HEK293T (cell line): ENCODE measurements at regions not wholly inside any gene's neighbourhood (a gene's known extent, or its start where the extent isn't known, plus 50 kb on each side); places are given as distances from the start of the nearest gene placed in this dataset.

Source experiments
- ARNT ChIP-seq: fragments of 450-650 bp; IDR thresholded peaks from 2 replicates; pipeline ENCODE4 v1.6.1; 2017; ENCODE audit warnings: mild to moderate bottlenecking
- BHLHE40 ChIP-seq: fragments of 450-650 bp; IDR thresholded peaks from 2 replicates; pipeline ENCODE4 v1.6.1; 2016; ENCODE audit warnings: mild to moderate bottlenecking, moderate library complexity, borderline replicate concordance
- ELF4 ChIP-seq: fragments of 450-650 bp; IDR thresholded peaks from 2 replicates; pipeline ENCODE4 v1.6.1; 2017; ENCODE audit warnings: antibody characterized with exemption
- FOXA1 ChIP-seq: fragments of 450-650 bp; IDR thresholded peaks from 2 replicates; pipeline ENCODE4 v1.6.1; 2016; ENCODE audit warnings: mild to moderate bottlenecking
- FOXK2 ChIP-seq: fragments of 450-650 bp; IDR thresholded peaks from 2 replicates; pipeline ENCODE4 v1.6.1; 2016; ENCODE audit warnings: mild to moderate bottlenecking
- FOXM1 ChIP-seq: fragments of 450-650 bp; IDR thresholded peaks from 2 replicates; pipeline ENCODE4 v1.6.1; 2017; ENCODE audit warnings: mild to moderate bottlenecking, borderline replicate concordance
- HDGF ChIP-seq: fragments of 450-650 bp; IDR thresholded peaks from 2 replicates; pipeline ENCODE4 v1.6.1; 2017; ENCODE audit warnings: antibody characterized with exemption, borderline replicate concordance
- L3MBTL2 ChIP-seq: fragments of 450-650 bp; conservative IDR thresholded peaks from 2 replicates; pipeline ENCODE4 v1.6.1; 2016; ENCODE audit warnings: mild to moderate bottlenecking
- LEF1 ChIP-seq: fragments of 450-650 bp; IDR thresholded peaks from 2 replicates; pipeline ENCODE4 v1.6.1; 2017; ENCODE audit warnings: mild to moderate bottlenecking, borderline replicate concordance
- NFRKB ChIP-seq: fragments of 450-650 bp; IDR thresholded peaks from 2 replicates; pipeline ENCODE4 v1.6.1; 2016; ENCODE audit warnings: mild to moderate bottlenecking, moderate library complexity
- SP1 ChIP-seq: fragments of 450-650 bp; IDR thresholded peaks from 2 replicates; pipeline ENCODE4 v1.6.1; 2017
- SUZ12 ChIP-seq: fragments of 450-650 bp; IDR thresholded peaks from 2 replicates; pipeline ENCODE4 v1.6.1; 2016; ENCODE audit warnings: mild to moderate bottlenecking
- TARDBP ChIP-seq: fragments of 450-650 bp; IDR thresholded peaks from 2 replicates; pipeline ENCODE4 v1.6.1; 2016
- TF ChIP-seq, protein P1 (sequence below): fragments of 450-650 bp; IDR thresholded peaks from 2 replicates; pipeline ENCODE4 v1.6.1; 2016

- TF ChIP-seq SP1 (no peak), SUZ12 (no peak), NFRKB (no peak), LEF1 (no peak), FOXA1 (no peak), BHLHE40 (no peak), FOXM1 (no peak), TARDBP (no peak), L3MBTL2 (no peak), FOXK2 (no peak), HDGF (no peak), ELF4 (no peak), ARNT (no peak)
- TF ChIP-seq, protein P1, sequence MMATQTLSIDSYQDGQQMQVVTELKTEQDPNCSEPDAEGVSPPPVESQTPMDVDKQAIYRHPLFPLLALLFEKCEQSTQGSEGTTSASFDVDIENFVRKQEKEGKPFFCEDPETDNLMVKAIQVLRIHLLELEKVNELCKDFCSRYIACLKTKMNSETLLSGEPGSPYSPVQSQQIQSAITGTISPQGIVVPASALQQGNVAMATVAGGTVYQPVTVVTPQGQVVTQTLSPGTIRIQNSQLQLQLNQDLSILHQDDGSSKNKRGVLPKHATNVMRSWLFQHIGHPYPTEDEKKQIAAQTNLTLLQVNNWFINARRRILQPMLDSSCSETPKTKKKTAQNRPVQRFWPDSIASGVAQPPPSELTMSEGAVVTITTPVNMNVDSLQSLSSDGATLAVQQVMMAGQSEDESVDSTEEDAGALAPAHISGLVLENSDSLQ, result no peak
These were observed 930.8 kb upstream of the CDH9 start for GRCh38 chr5:27969157-27969556.
